ENCODE measurements at regions not wholly inside any gene's neighbourhood (a gene's known extent, or its start where the extent isn't known, plus 50 kb on each side); places are given as distances from the start of the nearest gene placed in this dataset.

DNA sequence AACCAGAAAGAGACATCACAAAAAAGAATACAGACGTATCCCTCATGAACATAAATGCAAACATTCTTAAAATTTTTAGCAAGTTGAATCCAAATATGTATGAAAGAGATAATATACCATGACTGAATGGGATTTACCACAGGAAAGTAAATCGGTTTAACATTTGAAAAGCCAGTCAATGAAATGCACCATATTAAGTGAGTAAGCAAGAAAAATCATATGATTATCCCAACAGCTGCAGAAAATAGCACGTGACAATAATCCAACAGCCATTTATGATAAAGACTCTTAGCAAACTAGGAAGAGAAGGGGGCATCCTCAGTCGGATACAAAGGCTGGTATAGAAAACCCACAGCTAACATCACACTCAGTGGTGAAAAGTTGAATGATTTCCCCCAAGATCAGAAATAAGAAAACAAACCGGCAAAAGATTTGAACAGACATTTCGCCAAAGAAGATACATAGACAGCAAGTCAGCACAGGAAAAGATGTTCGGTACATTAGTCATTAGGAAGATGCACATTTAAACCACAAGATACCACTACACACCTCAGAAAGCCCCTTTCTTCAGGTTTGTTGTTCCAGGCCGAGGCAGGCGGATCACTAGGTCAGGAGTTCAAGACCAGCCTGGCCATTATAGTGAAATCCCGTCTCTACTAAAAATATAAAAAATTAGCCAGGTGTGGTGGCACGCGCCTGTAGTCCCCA, 144.3 kb downstream of the INHBB start:
- TF ChIP-seq, protein P1, sequence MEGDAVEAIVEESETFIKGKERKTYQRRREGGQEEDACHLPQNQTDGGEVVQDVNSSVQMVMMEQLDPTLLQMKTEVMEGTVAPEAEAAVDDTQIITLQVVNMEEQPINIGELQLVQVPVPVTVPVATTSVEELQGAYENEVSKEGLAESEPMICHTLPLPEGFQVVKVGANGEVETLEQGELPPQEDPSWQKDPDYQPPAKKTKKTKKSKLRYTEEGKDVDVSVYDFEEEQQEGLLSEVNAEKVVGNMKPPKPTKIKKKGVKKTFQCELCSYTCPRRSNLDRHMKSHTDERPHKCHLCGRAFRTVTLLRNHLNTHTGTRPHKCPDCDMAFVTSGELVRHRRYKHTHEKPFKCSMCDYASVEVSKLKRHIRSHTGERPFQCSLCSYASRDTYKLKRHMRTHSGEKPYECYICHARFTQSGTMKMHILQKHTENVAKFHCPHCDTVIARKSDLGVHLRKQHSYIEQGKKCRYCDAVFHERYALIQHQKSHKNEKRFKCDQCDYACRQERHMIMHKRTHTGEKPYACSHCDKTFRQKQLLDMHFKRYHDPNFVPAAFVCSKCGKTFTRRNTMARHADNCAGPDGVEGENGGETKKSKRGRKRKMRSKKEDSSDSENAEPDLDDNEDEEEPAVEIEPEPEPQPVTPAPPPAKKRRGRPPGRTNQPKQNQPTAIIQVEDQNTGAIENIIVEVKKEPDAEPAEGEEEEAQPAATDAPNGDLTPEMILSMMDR (IDR thresholded peaks at IDR 0.05), result no peak
- DNase-seq, result no peak
- Histone ChIP-seq H3K36me3 (no peaks in the 10 kb centered on the region), H3K27ac (no peak overlapping the region), H3K4me1 (no peaks in the 10 kb centered on the region), H3K9me3 (no peaks in the 10 kb centered on the region), H3K27me3 (ENCODE audit: low read depth) (no peaks in the 10 kb centered on the region), H3K4me3 (no peak overlapping the region)
- intact Hi-C loops (cut with DNase I), result no loop called here
- no peak for ATAC-seq

DNA sequence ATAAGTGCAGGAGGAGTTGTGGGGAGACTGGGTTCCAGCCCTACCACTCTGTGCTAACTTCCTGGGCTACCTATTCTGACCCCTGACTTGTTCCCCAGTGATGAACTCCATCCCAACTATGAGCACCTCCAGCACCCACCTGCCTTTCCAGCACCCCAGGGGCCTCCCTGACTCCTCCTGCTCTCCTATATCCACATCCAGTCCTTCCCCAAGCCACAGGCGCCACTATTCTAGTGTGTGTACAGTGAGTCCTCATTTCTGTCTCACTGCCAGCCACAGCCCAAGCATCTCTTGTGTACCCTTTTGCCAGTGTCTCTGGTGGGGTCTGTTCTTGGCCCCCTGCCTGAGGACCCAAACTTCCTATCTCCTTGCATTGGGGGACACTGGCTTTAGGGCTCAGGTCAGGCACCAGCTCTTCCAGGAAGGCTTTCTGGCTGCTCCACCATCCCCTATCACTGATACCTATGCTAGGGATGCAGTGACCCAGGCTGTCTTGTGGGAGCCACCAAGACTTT, 145.2 kb downstream of the INHBB start:
- ATAC-seq (no peak), DNase-seq (no peak)
- intact Hi-C loops (cut with DNase I), result no loop called here
- no peaks in the 10 kb centered on the region for H3K4me1 ChIP-seq
- no peaks in the 10 kb centered on the region for H3K9me3 ChIP-seq
- H3K27ac ChIP-seq, result no peak overlapping the region
- no peak overlapping the region for H3K4me3 ChIP-seq
- TF ChIP-seq, protein P1 (IDR thresholded peaks at IDR 0.05), result no peak
- no peaks in the 10 kb centered on the region for H3K36me3 ChIP-seq
- no peaks in the 10 kb centered on the region for H3K27me3 ChIP-seq (ENCODE audit: low read depth)

DNA sequence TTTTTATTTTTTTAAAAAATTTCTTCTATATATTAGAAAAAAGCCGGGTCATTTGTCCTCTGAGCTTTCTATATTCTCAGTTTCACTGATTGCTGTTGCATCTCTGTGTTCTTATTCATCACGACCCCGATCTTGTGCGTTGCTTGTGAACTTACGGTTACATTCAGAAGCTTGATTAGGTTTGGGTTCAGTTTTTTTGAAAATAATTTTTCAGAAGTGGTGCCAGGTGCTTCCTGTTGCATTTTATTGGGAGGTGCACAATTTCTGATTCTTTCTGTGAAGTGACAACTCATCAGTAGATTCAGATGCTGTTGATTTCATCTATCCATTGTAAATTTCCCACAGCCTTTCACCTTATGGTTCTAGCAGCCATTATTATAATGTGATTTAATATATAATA, 147.3 kb downstream of the INHBB start:
- H3K27me3 ChIP-seq (ENCODE audit: low read depth), result no peaks in the 10 kb centered on the region
- H3K9me3 ChIP-seq, result no peaks in the 10 kb centered on the region
- no peak overlapping the region for H3K4me3 ChIP-seq
- DNase-seq (no peak), ATAC-seq (no peak)
- H3K27ac ChIP-seq, result no peak overlapping the region
- intact Hi-C loops (cut with DNase I), result no loop called here
- H3K36me3 ChIP-seq, result no peaks in the 10 kb centered on the region
- H3K4me1 ChIP-seq, result no peaks in the 10 kb centered on the region
- TF ChIP-seq, protein P1 (IDR thresholded peaks at IDR 0.05), result no peak

- intact Hi-C loops (cut with DNase I), result no loop called here
- Histone ChIP-seq H3K27me3 (ENCODE audit: low read depth) (no peaks in the 10 kb centered on the region), H3K36me3 (no peaks in the 10 kb centered on the region), H3K4me1 (no peaks in the 10 kb centered on the region), H3K4me3 (no peak overlapping the region), H3K9me3 (no peaks in the 10 kb centered on the region), H3K27ac (no peak overlapping the region)
- ATAC-seq (no peak), DNase-seq (no peak)
- TF ChIP-seq, protein P1 (IDR thresholded peaks at IDR 0.05), result no peak
Observed at GRCh38 chr2:120494446-120494845, 148.5 kb downstream of the INHBB start.

DNA sequence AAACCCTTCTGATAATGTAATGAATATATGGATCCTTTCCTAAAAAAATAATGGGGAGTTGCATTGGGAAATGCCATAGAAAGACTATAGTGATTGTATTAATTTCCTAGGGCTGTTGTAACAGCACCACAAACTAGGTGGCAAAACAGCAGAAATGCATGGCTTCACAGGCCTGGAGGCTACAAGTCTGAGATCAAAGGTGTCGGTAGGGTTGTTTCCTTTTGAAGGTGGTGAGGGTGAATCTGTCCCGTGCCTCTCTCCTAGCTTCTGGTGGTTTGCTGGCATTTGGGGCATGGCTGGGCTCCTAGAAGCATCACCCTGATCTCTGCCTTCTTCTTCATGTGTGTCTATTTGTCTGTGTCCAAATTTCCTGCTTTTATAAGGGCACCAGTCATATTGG, 149.7 kb downstream of the INHBB start:
- Histone ChIP-seq H3K27ac (no peak overlapping the region), H3K4me3 (no peak overlapping the region), H3K9me3 (no peaks in the 10 kb centered on the region), H3K36me3 (no peaks in the 10 kb centered on the region), H3K4me1 (no peaks in the 10 kb centered on the region), H3K27me3 (ENCODE audit: low read depth) (no peaks in the 10 kb centered on the region)
- ATAC-seq (no peak), DNase-seq (no peak)
- intact Hi-C loops (cut with DNase I), result no loop called here
- TF ChIP-seq, protein P1 (IDR thresholded peaks at IDR 0.05), result no peak
